GM19397 (cell line): ENCODE measurements at regions not wholly inside any gene's neighbourhood (a gene's known extent, or its start where the extent isn't known, plus 50 kb on each side); places are given as distances from the start of the nearest gene placed in this dataset.

ENCODE experiments used
- ATAC-seq: cut with Tn5 transposase; IDR thresholded peaks from one replicate; pipeline ENCODE4 v1.9.1; 2021; ENCODE audit warnings: mild to moderate bottlenecking, moderate library complexity; ENCODE audit not compliant: unreplicated experiment

GRCh38 chr18:72368308-72368707, 175.8 kb downstream of the CBLN2 start:
- ATAC-seq, result no peak

GRCh38 chr18:72360634-72361033, 183.5 kb downstream of the CBLN2 start:
- ATAC-seq, result no peak

GRCh38 chr18:72342933-72343332, 201.2 kb downstream of the CBLN2 start:
- ATAC-seq, result no peak

- no peak for ATAC-seq
Observed at GRCh38 chr18:72339976-72340375, 204.2 kb downstream of the CBLN2 start.

GRCh38 chr18:72336786-72337185, 207.4 kb downstream of the CBLN2 start:
- no peak for ATAC-seq

- no peak for ATAC-seq
Observed at GRCh38 chr18:72329533-72329932, 214.6 kb downstream of the CBLN2 start.

- no peak for ATAC-seq
Observed at GRCh38 chr18:72325307-72325706, 218.8 kb downstream of the CBLN2 start.

- ATAC-seq, result no peak
Observed at GRCh38 chr18:72324677-72325076, 219.5 kb downstream of the CBLN2 start.

GRCh38 chr18:72316497-72316896, 227.6 kb downstream of the CBLN2 start:
- ATAC-seq, result no peak

- ATAC-seq, result no peak
Observed at GRCh38 chr18:72283148-72283925, 260.8 kb downstream of the CBLN2 start.

- no peak for ATAC-seq
Observed at GRCh38 chr18:72273025-72273424, 271.1 kb downstream of the CBLN2 start.

GRCh38 chr18:72261590-72261989, 282.6 kb downstream of the CBLN2 start:
- ATAC-seq, result no peak

- ATAC-seq, result no peak
Observed at GRCh38 chr18:72246076-72246475, 298.1 kb downstream of the CBLN2 start.

GRCh38 chr18:72235422-72235821, 308.7 kb downstream of the CBLN2 start:
- no peak for ATAC-seq

GRCh38 chr18:72233106-72233505, 311.0 kb downstream of the CBLN2 start:
- no peak for ATAC-seq

- ATAC-seq, result no peak
Observed at GRCh38 chr18:72232644-72233043, 311.5 kb downstream of the CBLN2 start.

GRCh38 chr18:72225958-72226357, 318.2 kb downstream of the CBLN2 start:
- no peak for ATAC-seq

GRCh38 chr18:72223733-72224132, 320.4 kb downstream of the CBLN2 start:
- ATAC-seq, result no peak

GRCh38 chr18:72208920-72209676, 335.0 kb downstream of the CBLN2 start:
- no peak for ATAC-seq

GRCh38 chr18:72207280-72207679, 336.9 kb downstream of the CBLN2 start:
- ATAC-seq, result no peak

GRCh38 chr18:72206814-72207213, 337.3 kb downstream of the CBLN2 start:
- no peak for ATAC-seq

- no peak for ATAC-seq
Observed at GRCh38 chr18:72201032-72201431, 343.1 kb downstream of the CBLN2 start.
